Astrocyte of the cerebellum (primary cell): ENCODE measurements at regions not wholly inside any gene's neighbourhood (a gene's known extent, or its start where the extent isn't known, plus 50 kb on each side); places are given as distances from the start of the nearest gene placed in this dataset.

Experiments
- DNase-seq: peaks from one replicate; pipeline ENCODE4 v3.0.0-alpha.2; 2011; ENCODE audit warnings: low read depth
- H3K4me3 ChIP-seq: 2 replicates; pipeline ENCODE4 v1.5.1; 2011; ENCODE audit warnings: mild to moderate bottlenecking, low read depth, low read length, moderate library complexity
- in situ Hi-C: cut with HindIII; loops from 2 replicates; pipeline ENCODE4 v1.10.0; 2017; ENCODE audit warnings: low sequenced_read_pairs
- TF ChIP-seq, protein P1 (sequence below): IDR thresholded peaks from 2 replicates; pipeline ENCODE4 v1.5.1; 2012; ENCODE audit warnings: low read length, low read depth, moderate library complexity, mild to moderate bottlenecking; ENCODE audit errors: missing control alignments

- TF ChIP-seq, protein P1, sequence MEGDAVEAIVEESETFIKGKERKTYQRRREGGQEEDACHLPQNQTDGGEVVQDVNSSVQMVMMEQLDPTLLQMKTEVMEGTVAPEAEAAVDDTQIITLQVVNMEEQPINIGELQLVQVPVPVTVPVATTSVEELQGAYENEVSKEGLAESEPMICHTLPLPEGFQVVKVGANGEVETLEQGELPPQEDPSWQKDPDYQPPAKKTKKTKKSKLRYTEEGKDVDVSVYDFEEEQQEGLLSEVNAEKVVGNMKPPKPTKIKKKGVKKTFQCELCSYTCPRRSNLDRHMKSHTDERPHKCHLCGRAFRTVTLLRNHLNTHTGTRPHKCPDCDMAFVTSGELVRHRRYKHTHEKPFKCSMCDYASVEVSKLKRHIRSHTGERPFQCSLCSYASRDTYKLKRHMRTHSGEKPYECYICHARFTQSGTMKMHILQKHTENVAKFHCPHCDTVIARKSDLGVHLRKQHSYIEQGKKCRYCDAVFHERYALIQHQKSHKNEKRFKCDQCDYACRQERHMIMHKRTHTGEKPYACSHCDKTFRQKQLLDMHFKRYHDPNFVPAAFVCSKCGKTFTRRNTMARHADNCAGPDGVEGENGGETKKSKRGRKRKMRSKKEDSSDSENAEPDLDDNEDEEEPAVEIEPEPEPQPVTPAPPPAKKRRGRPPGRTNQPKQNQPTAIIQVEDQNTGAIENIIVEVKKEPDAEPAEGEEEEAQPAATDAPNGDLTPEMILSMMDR, result no peak
- no peak for DNase-seq
- in situ Hi-C loops, result no loop called here
- H3K4me3 ChIP-seq, result no peak overlapping the region
Observed at GRCh38 chr13:53311561-53311960, 282.9 kb downstream of the OLFM4 start.

DNA sequence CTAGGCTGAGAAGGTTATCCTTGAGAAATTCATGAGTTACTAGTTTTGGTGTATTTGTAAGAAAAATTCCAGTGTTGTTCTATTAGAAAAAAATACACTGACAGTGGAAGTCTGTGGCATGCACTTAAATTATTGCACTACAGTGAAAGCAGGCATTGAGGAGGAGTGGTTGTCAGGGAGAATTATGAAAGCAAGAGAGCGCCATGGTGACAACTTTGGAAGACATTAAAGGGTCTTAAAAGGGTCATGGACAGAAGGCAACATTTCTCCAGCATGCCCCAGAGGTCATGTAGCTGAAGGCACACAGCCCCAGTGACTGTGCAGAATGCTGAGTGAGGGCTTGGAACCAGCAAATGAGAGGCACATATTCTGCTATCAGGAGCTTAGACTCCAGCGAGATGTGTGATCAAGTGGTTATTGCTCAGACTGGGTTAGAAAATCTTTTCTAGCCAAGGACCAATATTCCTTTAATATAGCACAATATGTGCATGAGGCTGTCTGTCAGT lies 292.7 kb downstream of the OLFM4 start:
- DNase-seq, result no peak
- no peak overlapping the region for H3K4me3 ChIP-seq
- TF ChIP-seq, protein P1, result no peak
- in situ Hi-C loops, result no loop called here

GRCh38 chr13:53324656-53325055 lies 296.0 kb downstream of the OLFM4 start:
- TF ChIP-seq, protein P1, result no peak

GRCh38 chr13:53326716-53327115 lies 298.1 kb downstream of the OLFM4 start:
- DNase-seq, result no peak
- TF ChIP-seq, protein P1, result no peak
- in situ Hi-C loops, result no loop called here
- no peak overlapping the region for H3K4me3 ChIP-seq

More at GRCh38 chr13:53324656-53325055, 296.0 kb downstream of the OLFM4 start:
- H3K4me3 ChIP-seq, result no peak overlapping the region
- in situ Hi-C loops, result no loop called here
- DNase-seq, result no peak

DNA sequence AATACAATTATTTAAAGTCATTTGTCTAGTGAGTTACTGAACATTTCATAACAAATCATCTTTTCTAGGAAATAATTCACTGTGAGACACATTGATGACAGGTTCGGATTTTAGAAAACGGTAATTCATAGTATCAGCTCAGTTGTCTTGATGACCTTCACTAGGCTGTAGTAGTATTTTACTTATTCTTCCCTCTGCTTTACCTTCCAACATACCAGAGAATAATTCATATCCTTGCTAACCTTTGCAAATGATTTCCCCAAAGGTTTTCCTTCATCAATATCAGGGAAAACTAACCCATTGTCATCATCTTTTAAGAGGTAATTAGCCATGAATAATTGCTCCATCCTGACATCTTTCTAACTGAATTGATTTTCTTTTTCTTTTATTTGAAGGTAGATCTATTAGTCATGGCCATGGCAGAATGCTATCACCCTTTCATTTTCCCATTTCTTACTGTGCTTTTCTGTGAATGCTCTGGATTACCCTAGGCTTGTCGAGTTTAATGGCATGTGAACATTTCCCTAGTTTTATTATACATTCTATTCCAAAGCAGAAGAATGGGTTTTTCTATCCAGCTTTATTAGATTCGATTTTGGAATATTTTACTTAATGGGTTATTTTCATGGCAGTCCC lies 299.2 kb downstream of the OLFM4 start:
- no peak overlapping the region for H3K4me3 ChIP-seq
- TF ChIP-seq, protein P1, result no peak
- in situ Hi-C loops, result no loop called here
- DNase-seq, result no peak

DNA sequence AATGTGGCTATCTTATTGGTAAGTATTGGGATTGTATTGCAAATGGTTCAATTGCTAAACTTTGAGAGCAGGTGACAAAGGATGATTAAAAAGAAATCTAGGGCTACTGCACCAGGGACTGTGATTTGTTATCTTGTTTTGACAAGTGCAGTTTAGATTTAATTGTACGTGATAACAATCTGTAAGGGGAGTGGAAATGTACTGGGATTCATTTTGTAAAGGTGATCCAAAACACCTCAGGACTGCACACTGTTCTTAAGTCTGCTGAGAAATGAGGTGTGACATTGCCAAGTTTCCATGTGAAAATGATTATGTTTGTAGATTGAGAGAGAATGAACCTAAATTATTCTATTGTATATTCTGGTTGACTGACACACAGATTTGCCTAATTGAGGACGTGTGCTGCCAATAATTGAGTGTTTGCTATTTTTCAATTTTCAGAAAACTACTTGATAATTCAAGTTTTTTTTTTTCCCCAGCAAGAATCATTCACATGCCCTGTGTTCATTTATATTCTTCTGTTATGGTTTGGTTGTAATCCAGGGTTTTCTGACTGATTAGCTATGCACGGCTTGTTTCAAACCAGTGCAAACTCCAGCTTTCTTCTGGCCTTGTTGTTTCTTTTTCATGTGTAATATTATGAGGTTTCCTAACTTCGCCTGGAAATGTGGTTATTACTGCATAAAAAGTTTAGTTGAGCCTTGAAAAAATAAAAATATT lies 308.0 kb downstream of the OLFM4 start:
- no peak overlapping the region for H3K4me3 ChIP-seq
- in situ Hi-C loops, result no loop called here
- no peak for DNase-seq
- TF ChIP-seq, protein P1, result no peak
